GM19328 (cell line): ENCODE measurements at regions not wholly inside any gene's neighbourhood (a gene's known extent, or its start where the extent isn't known, plus 50 kb on each side); places are given as distances from the start of the nearest gene placed in this dataset.
A peak's percentile ranks its signal among the peaks of the same experiment; 100 is the strongest.

Experiments
- ATAC-seq: cut with Tn5 transposase; IDR thresholded peaks from one replicate; pipeline ENCODE4 v1.9.1; 2021; ENCODE audit warnings: mild to moderate bottlenecking, moderate library complexity; ENCODE audit not compliant: unreplicated experiment

- no peak for ATAC-seq
Observed at GRCh38 chr2:196248467-196249094, 77.2 kb upstream of the STK17B start.

- ATAC-seq, result no peak
Observed at GRCh38 chr2:196249171-196249570, 77.8 kb upstream of the STK17B start.

GRCh38 chr2:196249860-196250259 is 78.5 kb upstream of the STK17B start:
- peak; percentile 61 for ATAC-seq

- ATAC-seq, result no peak
Observed at GRCh38 chr2:196251132-196251531, 79.8 kb upstream of the STK17B start.

GRCh38 chr2:196252408-196253115 is 81.2 kb upstream of the STK17B start:
- ATAC-seq, result no peak

- no peak for ATAC-seq
Observed at GRCh38 chr2:196253116-196253480, 81.7 kb upstream of the STK17B start.

GRCh38 chr2:196256585-196256984 is 85.2 kb upstream of the STK17B start:
- no peak for ATAC-seq

- no peak for ATAC-seq
Observed at GRCh38 chr2:196257086-196257485, 85.7 kb upstream of the STK17B start.

GRCh38 chr2:196258407-196258806 is 87.0 kb upstream of the STK17B start:
- ATAC-seq, result no peak

GRCh38 chr2:196259507-196260481 is 88.4 kb upstream of the STK17B start:
- ATAC-seq, result no peak

GRCh38 chr2:196260546-196260945 is 89.2 kb upstream of the STK17B start:
- no peak for ATAC-seq

- ATAC-seq, result no peak
Observed at GRCh38 chr2:196262606-196263005, 91.2 kb upstream of the STK17B start.

GRCh38 chr2:196263181-196263747 is 91.9 kb upstream of the STK17B start:
- ATAC-seq, result peak; percentile 94

GRCh38 chr2:196266351-196266750 is 95.0 kb upstream of the STK17B start:
- no peak for ATAC-seq

- ATAC-seq, result no peak
Observed at GRCh38 chr2:196266855-196267254, 95.5 kb upstream of the STK17B start.

GRCh38 chr2:196268025-196268424 is 96.6 kb upstream of the STK17B start:
- no peak for ATAC-seq

- ATAC-seq, result no peak
Observed at GRCh38 chr2:196268538-196269338, 97.4 kb upstream of the STK17B start.

- no peak for ATAC-seq
Observed at GRCh38 chr2:196271795-196272194, 100.4 kb upstream of the STK17B start.

- ATAC-seq, result peak; percentile 61
Observed at GRCh38 chr2:196274387-196274809, 103.0 kb upstream of the STK17B start.

GRCh38 chr2:196275646-196276352 is 104.4 kb upstream of the STK17B start:
- no peak for ATAC-seq
